Activated naive CD4-positive, alpha-beta T cell treated with Interleukin-2 at 50 U/mL for 16 hours (primary cell): ENCODE measurements at regions not wholly inside any gene's neighbourhood (a gene's known extent, or its start where the extent isn't known, plus 50 kb on each side); places are given as distances from the start of the nearest gene placed in this dataset.
"Not testable (repeated sequence)": the region's sequence is repeated elsewhere in the genome, so short reads cannot be mapped to it uniquely, and the experiment has no call there.

ENCODE experiments used
- DNase-seq: peaks from one replicate; pipeline ENCODE4 v3.0.0-alpha.2; 2020

DNA sequence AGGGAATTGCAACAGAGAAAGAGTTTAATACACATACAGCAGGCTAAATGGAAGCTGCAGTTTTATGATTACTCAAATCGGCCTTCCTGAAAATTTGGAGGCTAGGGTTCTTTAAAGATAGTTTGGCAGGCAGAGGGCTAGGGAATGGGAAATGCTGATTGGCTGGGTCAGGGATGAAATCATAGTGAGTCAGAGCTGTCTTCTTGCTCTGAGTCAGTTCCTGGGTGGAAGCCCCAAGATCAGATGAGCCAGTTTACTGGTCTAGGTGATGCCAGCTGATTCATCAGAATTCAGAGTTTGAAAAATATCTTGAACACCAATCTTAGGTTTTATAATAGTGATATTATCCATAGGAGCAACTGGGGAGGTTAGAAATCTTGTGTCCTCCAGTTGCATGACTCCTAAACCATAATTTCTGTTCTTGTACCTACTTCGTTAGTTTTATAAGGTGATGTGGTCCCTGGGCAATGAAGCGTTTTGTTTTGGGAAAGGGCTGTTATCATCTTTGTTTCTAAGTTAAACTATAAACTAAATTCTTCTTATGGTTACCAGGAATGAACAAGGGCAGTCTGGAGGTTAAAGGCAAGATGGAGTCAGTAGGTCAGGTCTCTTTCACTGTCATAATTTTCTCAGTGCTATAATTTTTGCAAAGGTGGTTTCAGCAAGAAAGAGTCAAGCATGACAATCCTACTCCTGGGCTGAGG lies 257.8 kb upstream of the CCDC196 start:
- DNase-seq: peak; percentile 3

DNA sequence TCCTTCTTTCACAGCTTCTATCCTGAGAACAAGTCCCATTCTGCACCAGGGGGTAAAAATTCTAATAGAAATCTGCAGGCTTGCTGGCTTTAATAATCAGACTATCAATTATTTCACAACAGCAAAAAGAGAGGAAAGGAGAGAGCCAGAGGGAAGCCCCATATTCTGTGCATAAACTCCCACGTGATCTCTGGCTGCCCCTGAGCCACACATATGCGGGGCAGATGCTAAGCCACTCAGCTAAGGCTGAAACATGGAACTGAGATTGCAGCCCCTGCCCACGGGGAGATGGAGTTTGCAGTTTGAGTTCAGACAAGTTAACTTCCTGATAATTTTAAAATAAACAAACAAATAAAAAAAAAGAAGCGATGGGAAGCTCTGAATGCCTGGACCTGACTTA lies 254.4 kb upstream of the CCDC196 start:
- DNase-seq: no peak

DNA sequence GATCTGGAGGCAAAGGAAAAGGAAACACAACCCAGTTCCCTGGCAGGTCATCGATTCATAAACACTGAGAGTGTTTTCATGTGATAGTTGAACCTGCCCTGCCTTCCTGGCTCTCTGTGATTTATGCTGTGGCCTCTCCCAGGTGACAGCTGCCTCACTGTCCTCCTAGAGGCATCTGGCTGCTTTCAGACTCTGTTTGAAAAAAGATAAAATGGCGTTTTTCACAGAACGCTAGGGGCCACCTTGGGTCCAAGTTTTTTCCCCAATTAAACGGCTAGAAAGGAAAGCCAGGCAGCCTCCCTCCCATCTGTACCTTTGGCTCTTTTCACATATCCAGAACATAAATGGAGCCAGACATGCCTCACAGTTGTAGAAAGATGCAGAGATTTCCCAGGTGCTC lies 252.6 kb upstream of the CCDC196 start:
- DNase-seq: no peak

DNA sequence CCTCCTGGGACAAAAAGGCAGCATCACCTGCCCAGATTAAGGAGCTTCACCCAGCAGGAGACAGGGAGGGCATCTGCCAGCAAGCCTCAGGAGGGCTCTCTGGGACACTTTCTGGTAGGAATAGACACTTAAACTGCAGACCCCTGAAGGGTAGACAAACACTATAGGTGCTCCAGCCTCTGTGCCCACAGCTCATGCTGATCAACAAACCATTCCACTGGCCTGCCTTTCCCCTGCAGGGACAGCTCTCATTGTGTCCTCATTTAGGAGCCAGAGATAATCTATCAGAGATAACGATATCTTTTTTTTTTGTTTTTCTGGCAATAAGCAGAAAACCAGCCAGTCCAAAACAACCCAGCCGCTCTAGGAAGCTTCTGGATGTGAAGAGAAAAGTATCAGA lies 251.8 kb upstream of the CCDC196 start:
- no peak for DNase-seq

DNA sequence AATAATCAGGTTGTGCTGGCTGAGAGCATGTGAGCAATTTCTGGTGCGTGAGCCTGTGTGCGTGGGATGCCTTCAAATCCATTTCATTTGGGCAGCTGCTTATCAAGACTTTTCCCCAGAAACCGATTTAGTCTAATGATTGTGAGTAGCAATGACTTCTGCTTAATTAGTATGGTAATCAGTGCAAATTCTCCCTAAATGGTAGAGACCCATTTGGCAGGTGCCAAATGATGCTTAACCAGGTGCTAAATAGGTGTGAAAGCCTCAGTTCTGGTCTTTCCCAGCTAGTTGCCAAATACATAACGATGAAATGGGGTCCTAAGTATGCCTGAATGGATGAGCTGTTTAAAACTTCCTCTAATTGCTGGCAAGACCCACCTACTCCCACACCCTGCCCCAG lies 248.4 kb upstream of the CCDC196 start:
- no peak for DNase-seq

GRCh38 chr14:66238969-66239368 lies 247.2 kb upstream of the CCDC196 start:
- DNase-seq: no peak

DNA sequence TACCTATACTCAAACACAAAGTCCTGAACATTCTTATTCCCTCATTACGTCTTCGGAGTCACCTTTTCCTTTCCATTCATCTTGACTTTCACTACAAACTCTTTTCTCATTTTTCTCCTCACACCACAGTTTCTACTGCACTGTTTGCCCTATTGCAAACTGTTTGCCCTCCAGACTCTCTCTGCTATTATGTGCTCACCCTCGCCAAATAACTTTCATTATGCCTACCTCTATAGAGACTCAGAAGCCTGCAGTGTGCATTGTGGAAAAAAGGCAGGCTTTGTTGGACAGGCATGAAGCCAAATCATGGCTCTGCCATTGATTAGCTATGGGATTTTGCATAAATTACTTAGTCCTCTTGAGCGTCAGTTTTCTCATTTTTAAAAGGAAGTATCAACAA lies 246.6 kb upstream of the CCDC196 start:
- DNase-seq: no peak

- no peak for DNase-seq
These were observed 246.1 kb upstream of the CCDC196 start for GRCh38 chr14:66240105-66240504.

DNA sequence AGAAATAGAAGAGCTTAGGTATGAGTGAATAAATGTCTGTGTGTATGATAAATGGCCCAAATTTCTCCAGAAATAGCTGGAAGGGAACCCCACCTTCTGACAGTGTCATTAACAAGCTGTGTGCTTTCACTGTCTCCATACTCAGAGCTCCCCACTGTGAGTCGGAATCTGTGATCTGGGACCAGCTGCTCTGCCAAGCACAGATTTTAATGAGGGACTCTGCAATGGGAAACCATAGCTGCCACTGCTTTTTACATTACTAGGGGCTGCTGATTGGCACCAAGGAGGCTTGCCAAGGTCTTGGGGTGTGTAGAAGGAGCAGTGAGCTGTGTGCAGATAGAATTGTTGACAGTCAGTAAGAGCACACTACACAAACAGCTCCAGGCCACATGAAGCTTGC lies 244.2 kb upstream of the CCDC196 start:
- DNase-seq: no peak

DNA sequence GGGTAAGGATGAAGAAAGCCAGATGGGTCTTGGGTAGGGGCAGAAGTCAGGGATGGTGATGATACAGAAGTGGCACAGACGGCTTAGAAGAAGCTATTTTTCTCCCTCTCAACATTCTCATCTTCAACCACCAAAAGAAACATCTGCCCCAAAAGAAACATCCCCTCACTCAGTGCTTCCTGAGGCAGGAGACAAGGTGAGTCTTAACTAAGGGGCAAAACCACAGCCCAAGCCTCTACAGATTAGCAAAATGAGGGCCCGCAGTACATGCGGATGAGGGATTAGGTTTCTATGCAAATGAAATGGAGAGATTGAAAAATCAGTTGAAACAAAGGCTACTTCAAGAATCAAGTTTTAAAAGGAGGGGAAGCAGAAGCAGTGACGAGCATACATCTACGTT lies 241.3 kb upstream of the CCDC196 start:
- no peak for DNase-seq

- DNase-seq: no peak
These were observed 238.4 kb upstream of the CCDC196 start for GRCh38 chr14:66247662-66248193.

GRCh38 chr14:66248256-66248655 lies 237.9 kb upstream of the CCDC196 start:
- no peak for DNase-seq

DNA sequence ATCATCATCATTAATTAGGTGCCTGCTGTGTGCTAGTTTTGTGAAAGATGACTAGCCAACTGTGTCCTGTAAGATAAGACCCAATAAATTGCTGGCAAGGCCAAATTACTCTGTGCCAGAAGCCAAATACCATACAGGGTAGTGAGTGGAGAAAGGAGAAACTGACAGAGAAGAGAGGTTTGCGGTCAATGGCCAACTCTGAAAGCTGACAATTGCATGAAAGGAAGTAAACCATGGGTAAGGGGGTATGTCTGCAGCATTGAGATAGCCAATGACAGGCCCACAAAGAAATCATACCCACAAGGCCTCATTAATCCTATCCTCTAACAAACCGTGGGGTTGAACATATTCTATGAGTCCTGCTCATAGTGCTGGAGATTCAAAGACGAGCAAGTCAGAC lies 236.6 kb upstream of the CCDC196 start:
- no peak for DNase-seq

DNA sequence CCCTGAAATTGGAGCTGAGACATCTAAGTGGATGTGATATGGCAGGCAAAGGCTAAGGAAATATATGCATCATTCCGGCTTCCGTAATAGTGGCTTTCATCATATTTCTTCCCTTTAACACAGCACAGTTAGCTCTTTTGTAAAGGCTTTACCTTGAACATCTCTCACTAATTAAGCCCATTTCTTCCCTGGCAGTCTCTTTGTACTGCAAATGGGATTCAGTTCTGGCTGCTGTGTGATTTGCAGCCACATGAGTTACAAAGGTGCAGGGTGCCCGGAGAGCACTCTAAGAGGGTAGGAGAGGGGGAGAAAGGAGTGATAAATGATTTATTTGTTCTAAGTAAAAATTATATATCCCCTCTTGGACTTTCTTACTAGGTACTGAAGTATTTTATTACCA lies 232.1 kb upstream of the CCDC196 start:
- no peak for DNase-seq

- DNase-seq: no peak
These were observed 217.3 kb upstream of the CCDC196 start for GRCh38 chr14:66268802-66269334.

- DNase-seq: no peak
These were observed 213.9 kb upstream of the CCDC196 start for GRCh38 chr14:66272221-66272620.

DNA sequence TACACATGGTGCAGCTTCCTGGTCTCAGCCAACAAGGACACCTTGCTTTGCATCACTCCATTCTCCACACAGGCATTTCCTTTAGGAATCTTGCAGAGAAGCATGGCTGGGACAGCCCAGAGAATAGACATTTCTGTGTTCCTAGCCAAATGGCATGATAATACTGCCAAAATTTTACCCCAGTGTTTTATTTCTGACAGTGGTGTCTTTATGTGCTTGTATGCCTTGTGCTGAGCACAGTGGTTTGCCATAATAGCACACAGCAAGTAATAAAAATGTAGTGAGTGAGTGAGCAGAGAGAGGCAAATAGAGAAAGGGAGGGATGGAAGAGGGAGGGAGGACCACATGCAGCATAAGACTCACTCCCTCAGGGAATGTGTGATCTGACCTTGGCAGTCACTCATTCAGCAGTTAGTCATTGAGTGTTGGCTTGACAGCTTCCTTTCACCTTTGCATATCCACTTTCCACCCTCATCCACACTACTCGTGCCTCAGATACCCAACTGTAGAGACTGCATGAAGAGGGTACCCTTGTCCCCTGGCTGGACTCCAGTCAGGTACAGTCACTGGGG lies 212.8 kb upstream of the CCDC196 start:
- DNase-seq: no peak

DNA sequence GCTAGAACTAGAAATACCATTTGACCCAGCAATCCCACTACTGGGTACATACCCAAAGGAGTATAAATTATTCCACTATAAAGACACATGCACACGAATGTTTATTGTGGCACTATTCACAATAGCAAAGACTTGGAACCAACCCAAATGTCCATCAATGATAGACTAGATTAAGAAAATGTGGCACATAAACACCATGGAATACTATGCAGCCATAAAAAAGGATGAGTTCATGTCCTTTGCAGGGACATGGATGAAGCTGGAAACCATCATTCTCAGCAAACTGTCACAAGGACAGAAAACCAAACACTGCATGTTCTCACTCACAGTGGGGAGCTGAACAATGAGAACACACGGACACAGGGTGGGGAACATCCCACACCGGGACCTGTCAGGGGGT lies 207.8 kb upstream of the CCDC196 start:
- DNase-seq: not testable (repeated sequence)

DNA sequence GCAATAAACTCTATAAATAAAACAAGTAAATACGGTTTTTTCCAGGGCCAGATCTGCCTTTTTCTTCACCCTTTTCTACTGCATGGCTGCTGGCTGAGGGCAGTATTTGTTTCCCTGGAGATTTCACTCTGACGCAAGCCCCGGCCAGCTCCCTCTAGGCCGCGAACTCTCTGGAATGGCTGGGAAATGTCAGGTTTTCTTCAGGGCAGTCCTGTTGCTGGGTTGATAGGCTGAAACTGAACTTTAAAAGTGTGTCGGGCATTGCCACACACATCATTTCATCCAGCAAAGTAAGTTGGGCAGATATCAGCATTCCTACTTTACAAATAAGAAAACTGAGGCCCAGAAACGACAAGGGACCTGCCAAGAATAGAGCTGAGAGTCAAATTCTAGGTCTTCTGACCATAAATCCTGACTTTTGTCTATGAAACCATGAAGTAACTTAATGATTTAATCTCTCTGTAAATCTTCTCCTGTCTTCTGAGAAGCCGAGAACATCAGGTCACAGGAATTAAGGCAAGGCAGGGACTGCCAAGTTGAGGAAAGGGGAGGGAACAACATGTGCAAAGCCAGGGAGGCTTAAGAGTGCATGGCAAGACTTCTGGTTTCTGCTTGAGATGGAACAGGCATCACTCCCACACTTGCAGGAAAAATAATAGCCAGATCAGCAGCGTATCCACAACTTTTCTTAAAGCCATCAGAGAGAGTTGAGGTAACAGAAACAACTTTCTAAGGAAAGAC lies 205.0 kb upstream of the CCDC196 start:
- DNase-seq: no peak

DNA sequence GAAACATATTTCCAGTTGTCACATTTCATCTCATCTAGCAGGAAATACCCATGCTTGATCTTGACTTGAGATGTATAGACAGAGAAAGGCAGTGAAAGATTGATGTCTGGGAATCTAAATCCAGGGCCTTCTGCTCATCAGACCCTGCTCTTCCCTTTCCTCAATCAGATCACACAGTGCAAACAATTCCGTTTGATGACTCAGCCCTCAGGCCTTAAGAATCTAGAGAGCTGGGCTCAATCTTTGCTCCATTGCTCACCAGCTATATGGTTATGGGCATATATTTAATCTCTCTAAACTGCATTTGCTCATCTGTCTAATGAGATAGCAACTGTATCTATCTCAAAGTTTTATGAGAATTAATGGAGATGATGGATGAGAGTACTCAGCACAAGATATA lies 201.8 kb upstream of the CCDC196 start:
- no peak for DNase-seq

DNA sequence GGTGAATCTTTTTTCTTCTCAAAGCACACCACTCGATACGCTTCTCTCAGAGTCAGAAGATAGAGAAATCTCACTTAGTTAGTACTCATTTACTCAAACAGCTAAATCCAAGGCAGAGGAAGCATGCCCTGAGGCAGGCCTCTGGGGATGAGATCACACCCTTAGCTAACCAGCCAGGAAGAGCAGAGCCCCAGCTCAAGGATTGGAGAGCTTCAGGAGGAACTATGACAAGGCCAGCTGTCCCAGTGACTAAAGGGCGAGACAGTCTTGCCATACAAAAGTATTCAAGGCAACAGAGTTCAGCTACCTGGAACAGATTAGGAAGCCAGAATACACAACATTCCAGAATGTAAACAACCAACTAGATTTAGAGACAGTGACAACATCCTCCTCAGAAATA lies 197.7 kb upstream of the CCDC196 start:
- DNase-seq: no peak

GRCh38 chr14:66291756-66292155 lies 194.4 kb upstream of the CCDC196 start:
- DNase-seq: no peak

DNA sequence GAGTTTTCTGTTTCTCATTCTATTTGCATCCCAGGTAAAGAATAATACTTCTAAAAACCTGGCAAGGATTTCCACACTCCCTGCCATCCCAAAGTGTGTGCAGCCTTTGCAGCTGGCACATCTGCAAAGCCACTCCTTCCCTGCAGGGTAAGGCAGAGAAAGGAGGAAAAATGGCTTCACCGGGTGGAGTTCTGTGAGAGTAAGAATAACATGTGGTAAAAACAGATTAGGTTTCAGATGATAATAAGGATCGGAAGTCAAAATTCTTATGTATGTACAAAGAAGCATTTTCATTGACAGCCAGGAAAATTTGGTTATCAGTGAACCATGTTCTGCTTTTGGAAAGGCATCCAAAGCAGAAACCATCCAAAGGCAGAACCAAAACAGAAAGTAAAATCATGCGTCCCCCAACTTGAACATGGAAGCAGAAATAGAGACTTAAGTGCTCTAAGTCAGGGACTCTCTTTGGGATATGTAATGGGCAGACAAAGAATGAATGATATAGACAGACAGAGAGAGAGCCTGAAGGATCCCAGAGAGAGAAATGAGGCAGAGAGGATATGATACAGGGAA lies 192.6 kb upstream of the CCDC196 start:
- no peak for DNase-seq

DNA sequence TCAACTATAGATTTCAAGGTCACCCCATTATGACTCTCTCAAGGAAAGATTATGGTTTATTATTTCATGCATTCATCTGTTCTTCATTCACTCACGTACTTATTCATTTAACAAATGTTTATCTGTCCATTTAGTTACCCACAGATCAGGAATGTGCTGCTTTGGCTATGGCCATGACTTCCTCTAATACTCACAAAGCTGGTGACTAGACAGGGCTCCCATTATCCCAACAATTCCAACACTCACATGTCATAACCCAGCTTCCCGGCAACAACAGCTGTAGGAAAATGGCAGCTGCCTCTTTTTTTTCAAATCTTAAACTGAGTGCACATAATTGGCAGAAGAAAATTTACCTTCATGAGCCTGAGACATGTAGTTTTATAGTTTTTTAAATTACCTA lies 190.8 kb upstream of the CCDC196 start:
- no peak for DNase-seq
